HL-60 (cell line): ENCODE measurements at regions not wholly inside any gene's neighbourhood (a gene's known extent, or its start where the extent isn't known, plus 50 kb on each side); places are given as distances from the start of the nearest gene placed in this dataset.

Source experiments
- CTCF ChIP-seq: IDR thresholded peaks from one replicate; pipeline ENCODE4 v1.5.1; 2011; ENCODE audit warnings: low read length, control low read depth, inconsistent platforms; ENCODE audit not compliant: insufficient read depth
- GABPA ChIP-seq: IDR thresholded peaks from 2 replicates; pipeline ENCODE4 v1.6.1; 2012; ENCODE audit warnings: low read depth
- POLR2AphosphoS5 ChIP-seq: IDR thresholded peaks from 2 replicates; pipeline ENCODE4 v1.6.1; 2012; ENCODE audit warnings: low read depth
- REST ChIP-seq: IDR thresholded peaks from 2 replicates; pipeline ENCODE4 v1.6.1; 2012; ENCODE audit warnings: low read depth; ENCODE audit not compliant: insufficient replicate concordance
- SPI1 ChIP-seq: IDR thresholded peaks from 2 replicates; pipeline ENCODE4 v1.6.1; 2012; ENCODE audit warnings: low read depth, mild to moderate bottlenecking, borderline replicate concordance

- TF ChIP-seq CTCF (no peak), SPI1 (no peak), POLR2AphosphoS5 (no peak), REST (no peak), GABPA (no peak)
Measured at GRCh38 chr6:140193269-140193668, 818.8 kb upstream of the CITED2 start.
